ENCODE measurements at regions not wholly inside any gene's neighbourhood (a gene's known extent, or its start where the extent isn't known, plus 50 kb on each side); places are given as distances from the start of the nearest gene placed in this dataset.

DNA sequence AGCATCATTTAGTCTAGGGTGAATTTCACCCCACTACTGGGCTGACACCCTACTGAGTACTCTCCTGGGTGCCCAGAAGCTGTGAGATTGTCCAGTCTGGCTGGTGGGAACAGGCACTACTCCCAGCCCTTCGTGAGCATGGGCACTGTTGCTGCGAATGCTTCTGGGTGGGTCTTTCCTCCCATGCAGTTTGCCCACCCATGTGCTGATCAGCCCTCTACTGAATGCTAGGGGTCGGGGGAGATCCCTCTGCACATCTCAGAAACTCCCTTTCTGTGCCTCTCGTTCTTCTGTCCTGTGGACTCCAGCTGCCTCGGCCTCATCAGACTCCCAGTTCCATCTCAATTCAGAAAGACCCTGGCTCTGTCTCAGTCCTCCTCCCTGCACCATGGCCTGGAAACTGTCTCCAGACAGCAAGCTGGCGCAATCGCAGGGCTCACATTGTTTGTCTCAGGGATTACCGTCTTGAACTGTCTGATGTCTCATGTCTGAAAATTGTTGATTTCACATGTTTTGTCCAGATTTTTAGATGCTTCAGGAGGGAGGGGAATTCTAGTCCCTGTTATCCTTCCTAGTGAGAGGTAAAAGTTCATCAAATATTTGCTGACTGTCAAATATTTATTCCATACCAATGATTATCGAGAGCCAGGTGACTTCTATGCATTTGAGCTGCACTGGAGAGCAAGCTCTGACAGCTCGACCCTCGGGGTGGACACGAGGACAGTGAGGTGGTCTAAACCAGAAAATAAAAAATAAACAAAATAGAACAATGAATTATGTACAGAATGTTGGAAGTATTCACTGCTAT, 316.6 kb upstream of the RTL1 start:
- ChIA-PET CTCF (no interaction called here), POLR2A (ENCODE audit: low non-redundant PET) (no interaction called here)
- no peak overlapping the region for H3K27ac ChIP-seq
- TF ChIP-seq CTCF (conservative IDR thresholded peaks at IDR 0.05; ENCODE audit: low read depth): no peak
- DNase-seq (ENCODE audit: low spot score): no peak

DNA sequence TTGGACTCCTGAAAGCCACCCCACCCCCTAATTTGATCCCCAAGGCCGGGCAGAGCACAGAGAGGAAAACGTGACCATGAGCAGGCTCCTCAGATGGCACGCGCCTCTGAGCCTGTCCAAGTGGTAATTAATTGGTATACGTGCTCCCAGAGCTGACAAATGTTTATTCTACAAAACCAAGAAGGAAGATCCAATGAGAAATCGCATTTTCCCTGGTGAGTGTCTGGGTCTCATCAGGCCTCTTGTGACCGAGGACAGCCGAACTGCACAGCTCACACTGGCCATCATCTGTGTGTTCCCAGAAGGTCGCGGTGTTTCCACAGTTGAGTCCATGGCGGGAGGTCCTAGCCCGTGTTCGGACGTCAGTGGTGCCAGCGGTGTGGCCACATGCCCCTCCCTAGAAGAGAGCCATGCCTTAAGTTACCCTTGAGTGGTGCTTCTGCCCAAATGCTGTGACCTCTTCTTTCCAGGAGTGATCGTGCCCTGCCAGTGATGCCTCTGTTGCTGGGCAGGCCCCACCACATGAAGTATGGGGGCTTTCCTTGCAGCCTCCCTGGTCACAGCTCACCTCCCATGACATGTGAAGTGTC, 317.5 kb upstream of the RTL1 start:
- no peak for DNase-seq (ENCODE audit: low spot score)
- H3K27ac ChIP-seq: no peak overlapping the region
- TF ChIP-seq CTCF (conservative IDR thresholded peaks at IDR 0.05; ENCODE audit: low read depth): no peak
- CTCF ChIA-PET: no interaction called here
- POLR2A ChIA-PET (ENCODE audit: low non-redundant PET): no interaction called here

- H3K27ac ChIP-seq: no peak overlapping the region
- no peak for DNase-seq (ENCODE audit: low spot score)
- ChIA-PET CTCF (interaction anchor here (0.6 kb wide), 1 partner anchor 354 kb away, joined by 3 read pairs; no protein-coding TSS in a partner anchor), POLR2A (ENCODE audit: low non-redundant PET) (no interaction called here)
- TF ChIP-seq CTCF (conservative IDR thresholded peaks at IDR 0.05; ENCODE audit: low read depth): no peak
These were observed 318.1 kb upstream of the RTL1 start for GRCh38 chr14:101221549-101222160.

DNA sequence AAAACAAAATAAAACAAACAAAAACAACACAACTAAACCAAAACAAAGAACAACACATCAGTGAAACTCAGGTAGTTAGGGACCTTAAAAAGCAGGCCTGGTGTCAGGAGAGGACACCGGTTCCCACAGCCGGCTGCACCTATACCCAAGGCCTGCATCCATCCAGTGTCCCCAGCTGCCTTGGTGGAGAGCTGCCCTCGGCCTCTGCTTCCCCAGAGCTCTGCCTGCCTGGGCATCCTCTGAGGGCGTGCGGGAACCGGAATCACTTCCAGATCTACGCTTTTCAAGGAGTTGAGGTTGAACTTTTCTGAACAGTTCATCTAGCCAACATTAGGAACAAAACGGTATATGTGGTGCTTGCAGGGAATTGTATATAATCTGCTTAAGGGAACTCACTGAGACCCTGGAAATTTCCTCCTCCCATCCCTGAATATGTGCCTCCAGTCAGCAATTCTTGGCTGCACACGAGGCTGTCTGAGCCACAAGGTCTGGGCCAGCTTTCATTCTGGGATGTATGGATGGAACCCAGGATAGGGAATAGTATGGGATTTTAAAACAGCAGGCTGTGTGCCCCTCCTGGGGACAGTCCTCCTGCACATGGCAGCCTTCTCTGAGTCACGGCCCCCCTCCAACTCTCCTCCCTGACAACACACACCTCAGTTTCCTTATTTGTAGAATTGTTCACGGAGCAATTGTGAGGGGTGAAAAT, 319.0 kb upstream of the RTL1 start:
- DNase-seq (ENCODE audit: low spot score): no peak
- POLR2A ChIA-PET (ENCODE audit: low non-redundant PET): no interaction called here
- H3K27ac ChIP-seq: no peak overlapping the region
- TF ChIP-seq CTCF (conservative IDR thresholded peaks at IDR 0.05; ENCODE audit: low read depth): no peak
- CTCF ChIA-PET: no interaction called here

- POLR2A ChIA-PET (ENCODE audit: low non-redundant PET): no interaction called here
- DNase-seq (ENCODE audit: low spot score): no peak
- no peak for TF ChIP-seq CTCF (conservative IDR thresholded peaks at IDR 0.05; ENCODE audit: low read depth)
- CTCF ChIA-PET: interaction anchor here (0.7 to 1.0 kb wide), 2 partner anchors 12 to 107 kb away, joined by 5 to 6 read pairs; no protein-coding TSS in a partner anchor
- H3K27ac ChIP-seq: no peak overlapping the region
These were observed 319.6 kb upstream of the RTL1 start for GRCh38 chr14:101223127-101223526.

GRCh38 chr14:101223561-101224162, 320.1 kb upstream of the RTL1 start:
- no peak for TF ChIP-seq CTCF (conservative IDR thresholded peaks at IDR 0.05; ENCODE audit: low read depth)
- DNase-seq (ENCODE audit: low spot score): no peak
- ChIA-PET CTCF (interaction anchor here (0.5 to 1.0 kb wide), 3 partner anchors 11 to 421 kb away, joined by 3 to 6 read pairs (median 5); no protein-coding TSS in a partner anchor), POLR2A (ENCODE audit: low non-redundant PET) (no interaction called here)
- H3K27ac ChIP-seq: no peak overlapping the region

Data from RWPE1 (cell line).